Prostate gland (tissue), 2 donors: ENCODE measurements at regions not wholly inside any gene's neighbourhood (a gene's known extent, or its start where the extent isn't known, plus 50 kb on each side); places are given as distances from the start of the nearest gene placed in this dataset.
"Not testable (repeated sequence)": the region's sequence is repeated elsewhere in the genome, so short reads cannot be mapped to it uniquely, and the experiment has no call there.

Experiments
- DNase-seq: peaks from one replicate; pipeline ENCODE4 v3.0.0-alpha.2; 2019; ENCODE audit warnings: low spot score
- H3K27ac ChIP-seq, 2 donors: fragments of 200-600 bp; sonication (generic); 2 replicates each; pipeline ENCODE4 v1.5.1; 2017 to 2019
- H3K27me3 ChIP-seq: fragments of 200-600 bp; sonication (generic); replicated peaks from 2 replicates; pipeline ENCODE4 v1.5.1; 2019; ENCODE audit not compliant: insufficient read depth
- H3K36me3 ChIP-seq, 2 donors: fragments of 200-600 bp; sonication (generic); 1 replicate in 1 of 2; 2 replicates in 1 of 2; pipeline versions ENCODE4 v1.5.1 to v1.8.1; 2017 to 2019
- H3K4me1 ChIP-seq: fragments of 200-600 bp; sonication (generic); replicated peaks from 2 replicates; pipeline ENCODE4 v1.5.1; 2019
- H3K4me3 ChIP-seq, 2 donors: fragments of 200-600 bp; sonication (generic); 2 replicates each; pipeline ENCODE4 v1.5.1; 2017 to 2019
- H3K9me3 ChIP-seq: fragments of 200-600 bp; sonication (generic); 2 replicates; pipeline ENCODE4 v1.5.1; 2017
- CTCF ChIP-seq, 4 experiments: fragments of 200-600 bp in 2 of 4; fragments of 450-650 bp in 2 of 4; sonication (generic) in 2 of 4; IDR thresholded peaks; 1 replicate in 3 of 4; 2 replicates in 1 of 4; pipeline ENCODE4 v1.5.1; 2016 to 2019; ENCODE audit warnings: antibody characterized with exemption in 4 of 4, mild to moderate bottlenecking in 2 of 4, moderate library complexity in 2 of 4
- POLR2A ChIP-seq: fragments of 450-650 bp; IDR thresholded peaks from one replicate; pipeline ENCODE4 v1.6.1; 2016; ENCODE audit warnings: antibody characterized with exemption, mild to moderate bottlenecking
- POLR2AphosphoS5 ChIP-seq: sonication (generic); formaldehyde crosslinking; IDR thresholded peaks from one replicate; pipeline ENCODE4 v1.6.1; 2017; ENCODE audit warnings: antibody characterized with exemption
- WGBS: methylation state at CpG from one replicate; pipeline ENCODE4 v1.1.5; 2018; 5-methylcytosine and 5-hydroxymethylcytosine counted together
- intact Hi-C: fragments of 100-400 bp; cut with DNase I; formaldehyde crosslinking; loops from one replicate; pipeline ENCODE4 v1.14.2; 2022

GRCh38 chr16:29154676-29155121 is 169.8 kb downstream of the LAT start:
- no peak for TF ChIP-seq POLR2A
- TF ChIP-seq POLR2AphosphoS5, result no peak
- no peak for TF ChIP-seq CTCF (IDR thresholded peaks at IDR 0.05)
- H3K36me3 ChIP-seq, result no peaks in the 10 kb centered on the region
- intact Hi-C loops, result no loop called here
- DNase-seq, result no peak
- WGBS, result 43% methylated on average over 20 of the region's 20 CpGs
- no peak overlapping the region for H3K27ac ChIP-seq
- no peak overlapping the region for H3K4me3 ChIP-seq
- H3K27me3 ChIP-seq, result no peaks in the 10 kb centered on the region
- no peaks in the 10 kb centered on the region for H3K4me1 ChIP-seq
- no peaks in the 10 kb centered on the region for H3K9me3 ChIP-seq

GRCh38 chr16:29154088-29154487 is 169.2 kb downstream of the LAT start:
- TF ChIP-seq CTCF (IDR thresholded peaks at IDR 0.05) (no peak), POLR2AphosphoS5 (no peak), POLR2A (no peak)
- intact Hi-C loops, result no loop called here
- H3K36me3 ChIP-seq, result no peaks in the 10 kb centered on the region
- H3K4me3 ChIP-seq, result no peak overlapping the region
- H3K4me1 ChIP-seq, result no peaks in the 10 kb centered on the region
- no peaks in the 10 kb centered on the region for H3K27me3 ChIP-seq
- H3K9me3 ChIP-seq, result no peaks in the 10 kb centered on the region
- 79% methylated on average over 18 of the region's 18 CpGs for WGBS
- no peak overlapping the region for H3K27ac ChIP-seq
- no peak for DNase-seq

DNA sequence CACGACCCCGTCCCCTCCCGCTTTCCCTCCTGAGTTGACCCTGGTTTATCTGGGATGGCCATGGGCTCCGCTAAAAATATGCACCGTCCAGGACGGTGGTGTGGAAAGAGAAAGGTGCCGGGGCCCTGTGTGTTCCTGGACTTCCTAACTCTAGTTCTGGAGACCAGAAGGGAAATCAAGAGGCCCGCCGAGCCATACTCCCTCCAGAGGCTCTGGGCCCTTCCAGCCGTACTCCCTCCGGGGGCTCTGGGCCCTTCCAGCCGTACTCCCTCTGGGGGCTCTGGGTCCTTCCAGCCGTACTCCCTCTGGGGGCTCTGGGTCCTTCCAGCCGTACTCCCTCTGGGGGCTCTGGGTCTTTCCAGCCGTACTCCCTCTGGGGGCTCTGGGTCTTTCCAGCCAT is 168.5 kb downstream of the LAT start:
- H3K36me3 ChIP-seq, H3K4me3 ChIP-seq, H3K9me3 ChIP-seq, H3K4me1 ChIP-seq, H3K27me3 ChIP-seq, intact Hi-C loops, H3K27ac ChIP-seq, DNase-seq: not testable (repeated sequence)
- 88% methylated on average over 14 of the region's 15 CpGs for WGBS

DNA sequence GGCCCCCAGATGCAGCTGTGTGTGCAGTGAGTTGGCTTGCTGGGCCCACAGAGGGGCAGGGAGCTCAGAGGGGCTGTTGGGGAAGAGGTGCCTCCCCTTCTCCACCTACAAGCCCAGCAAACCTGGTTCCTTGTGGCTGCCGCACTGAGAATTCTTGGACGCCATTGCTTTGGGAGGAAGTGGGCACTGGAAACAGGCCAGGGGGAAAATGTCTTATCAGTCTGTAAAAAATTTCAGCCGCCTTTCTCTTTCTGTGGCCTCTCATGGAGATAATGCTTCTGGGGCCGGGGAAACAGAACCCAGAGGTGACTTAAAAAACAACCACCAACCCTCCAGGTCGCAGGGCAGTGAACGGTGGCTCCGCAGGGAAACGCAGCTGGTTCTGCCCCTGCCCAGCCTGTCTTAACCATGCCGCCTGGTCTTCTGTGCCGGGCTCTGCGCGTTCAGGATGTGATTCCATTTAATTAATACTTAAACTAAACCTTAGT is 167.7 kb downstream of the LAT start:
- H3K27ac ChIP-seq, DNase-seq, H3K36me3 ChIP-seq, H3K27me3 ChIP-seq, H3K4me1 ChIP-seq, intact Hi-C loops, H3K9me3 ChIP-seq, H3K4me3 ChIP-seq: not testable (repeated sequence)
- WGBS, result 78% methylated on average over 12 of the region's 12 CpGs

DNA sequence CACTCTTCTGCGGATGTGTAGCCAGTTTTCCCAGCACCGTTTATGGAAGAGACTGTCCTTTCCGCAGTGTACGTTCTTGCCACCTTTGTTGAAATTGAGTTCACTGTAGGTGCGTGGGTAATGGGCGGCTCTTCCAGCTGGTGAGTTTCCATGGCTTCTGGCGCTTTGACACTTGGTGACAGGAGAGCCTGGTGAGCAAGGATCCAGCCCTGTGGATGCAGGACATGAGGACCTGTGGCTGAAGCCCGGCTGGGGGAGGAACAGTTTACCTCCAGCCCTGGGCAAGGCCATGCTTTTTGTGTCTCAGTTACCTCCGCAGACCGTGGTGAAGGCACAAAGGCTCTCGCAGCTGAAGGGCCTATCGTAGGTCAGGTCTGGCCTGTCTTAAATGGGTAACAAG is 166.5 kb downstream of the LAT start:
- Histone ChIP-seq H3K4me3 (no peak overlapping the region), H3K27ac (no peak overlapping the region), H3K4me1 (no peaks in the 10 kb centered on the region), H3K27me3 (no peaks in the 10 kb centered on the region), H3K9me3 (no peaks in the 10 kb centered on the region), H3K36me3 (no peaks in the 10 kb centered on the region)
- intact Hi-C loops, result no loop called here
- TF ChIP-seq POLR2AphosphoS5, result no peak
- no peak for TF ChIP-seq POLR2A
- no peak for TF ChIP-seq CTCF (IDR thresholded peaks at IDR 0.05)
- DNase-seq, result no peak
- 88% methylated on average over 12 of the region's 12 CpGs for WGBS

- H3K36me3 ChIP-seq, H3K27me3 ChIP-seq, H3K4me3 ChIP-seq, H3K9me3 ChIP-seq, DNase-seq, H3K27ac ChIP-seq, intact Hi-C loops, H3K4me1 ChIP-seq: not testable (repeated sequence)
- 91% methylated on average over 12 of the region's 12 CpGs for WGBS
These were observed 165.1 kb downstream of the LAT start for GRCh38 chr16:29149912-29150311.
